ENCODE measurements at regions not wholly inside any gene's neighbourhood (a gene's known extent, or its start where the extent isn't known, plus 50 kb on each side); places are given as distances from the start of the nearest gene placed in this dataset.

GRCh38 chr4:60500810-60501209 lies 699.3 kb upstream of the ADGRL3 start:
- TF ChIP-seq CTCF (IDR thresholded peaks at IDR 0.05; ENCODE audit: insufficient read depth, low read depth, low read length) (no peak), EZH2 (IDR thresholded peaks at IDR 0.05; ENCODE audit: insufficient read depth, low read length) (no peak)

Data from astrocyte (in vitro differentiated cells and primary cell).